Natural killer cell (primary cell): ENCODE measurements at regions not wholly inside any gene's neighbourhood (a gene's known extent, or its start where the extent isn't known, plus 50 kb on each side); places are given as distances from the start of the nearest gene placed in this dataset.

ENCODE experiments used
- ATAC-seq, 3 donors: fragments of 150-1000 bp in 2 of 3; fragments of 200-7000 bp in 1 of 3; cut with Tn5 transposase; 1 replicate in 1 of 3; 2 replicates in 2 of 3; pipeline ENCODE4 v1.10.0; 2021; ENCODE audit warnings: mild to moderate bottlenecking in 2 of 3, moderate library complexity in 2 of 3
- DNase-seq, 2 donors: peaks; one replicate each; pipeline versions ENCODE4 v3.0.0 to v3.0.0-alpha.2; 2013 to 2021; ENCODE audit warnings: mixed read lengths in 1 of 2
- H3K27ac ChIP-seq: one replicate; pipeline ENCODE4 v1.5.1; 2013; ENCODE audit warnings: mild to moderate bottlenecking, low read length
- H3K27me3 ChIP-seq: one replicate; pipeline ENCODE4 v1.6.1; 2013; ENCODE audit warnings: low read length; ENCODE audit not compliant: control insufficient read depth, insufficient read depth
- H3K36me3 ChIP-seq: one replicate; pipeline ENCODE4 v1.6.1; 2013; ENCODE audit warnings: low read length; ENCODE audit not compliant: control insufficient read depth, insufficient read depth
- H3K4me1 ChIP-seq: one replicate; pipeline ENCODE4 v1.6.1; 2013; ENCODE audit warnings: low read length; ENCODE audit not compliant: control insufficient read depth, insufficient read depth
- H3K4me3 ChIP-seq: one replicate; pipeline ENCODE4 v1.5.1; 2013; ENCODE audit warnings: low read length
- H3K9me3 ChIP-seq: one replicate; pipeline ENCODE4 v1.6.1; 2013; ENCODE audit warnings: low read length; ENCODE audit not compliant: control insufficient read depth, insufficient read depth
- H3K27ac Mint-ChIP-seq, 2 donors: one replicate each; pipeline ENCODE4 v1.8.0; 2022; ENCODE audit warnings: mild to moderate bottlenecking in 2 of 2, mixed read lengths in 2 of 2, moderate library complexity in 1 of 2
- H3K27me3 Mint-ChIP-seq, 2 donors: one replicate each; pipeline ENCODE4 v1.8.0; 2022; ENCODE audit warnings: low read depth in 2 of 2, mixed read lengths in 2 of 2
- H3K36me3 Mint-ChIP-seq: one replicate; pipeline ENCODE4 v1.8.0; 2022; ENCODE audit warnings: mixed read lengths
- H3K4me1 Mint-ChIP-seq, 2 donors: one replicate each; pipeline ENCODE4 v1.8.0; 2022; ENCODE audit warnings: mixed read lengths in 2 of 2
- H3K4me3 Mint-ChIP-seq: one replicate; pipeline ENCODE4 v1.8.0; 2022; ENCODE audit warnings: mild to moderate bottlenecking, moderate library complexity, mixed read lengths
- H3K9me3 Mint-ChIP-seq, 2 donors: one replicate each; pipeline ENCODE4 v1.8.0; 2022; ENCODE audit warnings: mixed read lengths in 2 of 2
- WGBS: methylation state at CpG from one replicate; pipeline ENCODE4 v1.1.7; 2013; ENCODE audit warnings: missing lambda C conversion rate; ENCODE audit not compliant: insufficient coverage; 5-methylcytosine and 5-hydroxymethylcytosine counted together
- intact Hi-C: fragments of 100-400 bp; cut with micrococcal nuclease; formaldehyde crosslinking; loops from one replicate; pipeline ENCODE4 v1.14.2; 2022
- TF ChIP-seq, protein P1 (sequence below): fragments of 200-600 bp; IDR thresholded peaks from one replicate; pipeline ENCODE4 v1.8.0; 2022; ENCODE audit warnings: antibody characterized with exemption

DNA sequence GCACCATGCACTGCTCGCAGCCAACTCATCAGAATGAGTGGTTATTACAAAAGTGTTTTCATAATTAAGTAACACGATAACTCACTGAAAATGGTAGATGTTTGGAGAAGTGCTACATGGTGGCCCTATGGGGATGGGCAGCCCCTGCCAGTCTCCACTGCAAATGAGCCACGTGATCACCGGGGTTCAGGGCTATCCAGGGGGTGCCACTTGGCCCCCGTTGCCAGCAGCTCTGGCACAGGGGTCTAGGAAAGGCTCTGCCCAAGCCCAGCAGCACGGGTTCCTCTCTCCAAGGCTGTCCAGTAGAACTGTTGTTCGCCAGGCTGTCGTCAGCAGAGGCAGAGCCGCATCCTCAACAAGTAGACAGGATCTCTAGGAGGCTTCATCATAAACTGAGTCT lies 382.1 kb upstream of the B3GAT1 start:
- WGBS: 80% methylated on average over 9 of the region's 9 CpGs
- ATAC-seq (no peak), DNase-seq (no peak)
- Mint-ChIP-seq H3K9me3 (no peaks in the 10 kb centered on the region), H3K4me3 (no peak overlapping the region), H3K4me1 (no peaks in the 10 kb centered on the region), H3K36me3 (no peaks in the 10 kb centered on the region), H3K27me3 (peaks cover 2 to 9% of the 10 kb centered on the region in 2 donors), H3K27ac (no peak overlapping the region)
- intact Hi-C loops: no loop called here
- no peak overlapping the region for H3K27ac ChIP-seq
- no peaks in the 10 kb centered on the region for H3K27me3 ChIP-seq
- H3K4me1 ChIP-seq: no peaks in the 10 kb centered on the region
- H3K4me3 ChIP-seq: no peak overlapping the region
- TF ChIP-seq, protein P1, sequence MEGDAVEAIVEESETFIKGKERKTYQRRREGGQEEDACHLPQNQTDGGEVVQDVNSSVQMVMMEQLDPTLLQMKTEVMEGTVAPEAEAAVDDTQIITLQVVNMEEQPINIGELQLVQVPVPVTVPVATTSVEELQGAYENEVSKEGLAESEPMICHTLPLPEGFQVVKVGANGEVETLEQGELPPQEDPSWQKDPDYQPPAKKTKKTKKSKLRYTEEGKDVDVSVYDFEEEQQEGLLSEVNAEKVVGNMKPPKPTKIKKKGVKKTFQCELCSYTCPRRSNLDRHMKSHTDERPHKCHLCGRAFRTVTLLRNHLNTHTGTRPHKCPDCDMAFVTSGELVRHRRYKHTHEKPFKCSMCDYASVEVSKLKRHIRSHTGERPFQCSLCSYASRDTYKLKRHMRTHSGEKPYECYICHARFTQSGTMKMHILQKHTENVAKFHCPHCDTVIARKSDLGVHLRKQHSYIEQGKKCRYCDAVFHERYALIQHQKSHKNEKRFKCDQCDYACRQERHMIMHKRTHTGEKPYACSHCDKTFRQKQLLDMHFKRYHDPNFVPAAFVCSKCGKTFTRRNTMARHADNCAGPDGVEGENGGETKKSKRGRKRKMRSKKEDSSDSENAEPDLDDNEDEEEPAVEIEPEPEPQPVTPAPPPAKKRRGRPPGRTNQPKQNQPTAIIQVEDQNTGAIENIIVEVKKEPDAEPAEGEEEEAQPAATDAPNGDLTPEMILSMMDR: no peak
- no peaks in the 10 kb centered on the region for H3K36me3 ChIP-seq
- H3K9me3 ChIP-seq: no peaks in the 10 kb centered on the region

DNA sequence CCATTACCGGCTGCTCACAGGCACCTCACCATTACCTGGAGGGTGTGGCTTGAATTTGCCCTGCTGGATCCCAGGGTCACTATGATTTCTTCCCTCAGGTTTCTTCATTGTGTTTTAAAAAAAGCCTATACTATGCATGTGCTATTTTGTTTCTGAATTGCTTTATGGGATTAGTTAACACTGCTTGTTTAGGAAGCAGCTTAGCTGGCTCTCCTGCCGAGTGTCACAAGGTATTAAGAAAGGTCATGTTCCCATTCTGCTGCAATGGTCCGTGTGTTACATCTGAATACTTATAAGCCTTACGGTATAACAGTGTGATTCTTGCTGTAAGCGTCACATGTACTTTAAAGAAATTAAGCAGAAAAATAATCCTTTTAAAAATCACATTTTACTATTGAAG lies 380.6 kb upstream of the B3GAT1 start:
- Mint-ChIP-seq H3K9me3 (no peaks in the 10 kb centered on the region), H3K4me1 (no peaks in the 10 kb centered on the region), H3K4me3 (no peak overlapping the region), H3K27me3 (peaks cover 5 to 9% of the 10 kb centered on the region in 2 donors), H3K27ac (no peak overlapping the region), H3K36me3 (no peaks in the 10 kb centered on the region)
- TF ChIP-seq, protein P1: no peak
- no peak for ATAC-seq
- WGBS: 75% methylated on average over 4 of the region's 5 CpGs
- no peak overlapping the region for H3K27ac ChIP-seq
- intact Hi-C loops: no loop called here
- H3K4me3 ChIP-seq: no peak overlapping the region
- no peaks in the 10 kb centered on the region for H3K4me1 ChIP-seq
- no peaks in the 10 kb centered on the region for H3K27me3 ChIP-seq
- H3K9me3 ChIP-seq: no peaks in the 10 kb centered on the region
- no peak for DNase-seq
- no peaks in the 10 kb centered on the region for H3K36me3 ChIP-seq

DNA sequence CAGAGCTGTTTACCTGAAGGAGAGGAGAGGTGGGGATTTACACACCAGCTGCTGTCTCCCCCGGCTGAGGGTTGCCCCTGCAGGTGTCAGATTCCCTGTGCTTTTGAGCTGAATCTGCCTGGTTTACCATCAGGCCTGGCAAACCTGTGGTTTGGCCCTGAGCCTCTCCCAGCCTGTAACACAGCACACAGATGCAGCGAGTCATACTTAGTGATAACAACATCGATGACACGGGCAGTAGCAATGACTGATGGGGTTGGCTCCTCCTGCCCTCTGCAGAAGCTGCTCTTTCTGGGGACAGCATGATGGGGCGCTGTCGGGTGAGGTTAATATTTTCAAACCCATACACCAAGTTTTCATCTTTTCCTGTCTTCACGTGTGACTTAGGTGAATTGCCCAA lies 380.0 kb upstream of the B3GAT1 start:
- H3K27me3 ChIP-seq: no peaks in the 10 kb centered on the region
- intact Hi-C loops: no loop called here
- no peak overlapping the region for H3K4me3 ChIP-seq
- H3K4me1 Mint-ChIP-seq: no peaks in the 10 kb centered on the region
- no peak overlapping the region for H3K27ac ChIP-seq
- DNase-seq (no peak), ATAC-seq (no peak)
- H3K9me3 Mint-ChIP-seq: no peaks in the 10 kb centered on the region
- WGBS: 84% methylated on average over 6 of the region's 7 CpGs
- H3K36me3 Mint-ChIP-seq: no peaks in the 10 kb centered on the region
- peaks cover 8 to 12% of the 10 kb centered on the region in 2 donors for H3K27me3 Mint-ChIP-seq
- no peak overlapping the region for H3K4me3 Mint-ChIP-seq
- TF ChIP-seq, protein P1: no peak
- H3K36me3 ChIP-seq: no peaks in the 10 kb centered on the region
- no peaks in the 10 kb centered on the region for H3K9me3 ChIP-seq
- no peak overlapping the region for H3K27ac Mint-ChIP-seq
- H3K4me1 ChIP-seq: no peaks in the 10 kb centered on the region

- H3K27me3 ChIP-seq: no peaks in the 10 kb centered on the region
- no peaks in the 10 kb centered on the region for H3K4me1 ChIP-seq
- intact Hi-C loops: no loop called here
- Mint-ChIP-seq H3K27ac (no peak overlapping the region), H3K36me3 (no peaks in the 10 kb centered on the region), H3K9me3 (no peaks in the 10 kb centered on the region), H3K27me3 (peaks cover 10 to 21% of the 10 kb centered on the region in 2 donors), H3K4me1 (no peaks in the 10 kb centered on the region), H3K4me3 (no peak overlapping the region)
- TF ChIP-seq, protein P1: no peak
- no peak overlapping the region for H3K4me3 ChIP-seq
- no peaks in the 10 kb centered on the region for H3K36me3 ChIP-seq
- no peaks in the 10 kb centered on the region for H3K9me3 ChIP-seq
- 56% methylated on average over 2 of the region's 2 CpGs for WGBS
- H3K27ac ChIP-seq: no peak overlapping the region
- DNase-seq (no peak), ATAC-seq (no peak)
Observed at GRCh38 chr11:134791102-134791501, 379.1 kb upstream of the B3GAT1 start.
